Hepatocyte (in vitro differentiated cells): ENCODE measurements at regions not wholly inside any gene's neighbourhood (a gene's known extent, or its start where the extent isn't known, plus 50 kb on each side); places are given as distances from the start of the nearest gene placed in this dataset.

Experiments
- DNase-seq: peaks from one replicate; pipeline ENCODE4 v3.0.0-alpha.2; 2016; ENCODE audit warnings: low spot score
- H2AFZ ChIP-seq: fragments of 200-600 bp; sonication (generic); 2 replicates; pipeline ENCODE4 v1.6.0; 2016; ENCODE audit warnings: antibody characterized with exemption, mild to moderate bottlenecking
- H3K27ac ChIP-seq: fragments of 200-600 bp; sonication (generic); 2 replicates; pipeline ENCODE4 v1.5.1; 2016; ENCODE audit warnings: mild to moderate bottlenecking
- H3K27me3 ChIP-seq: fragments of 200-600 bp; sonication (generic); 2 replicates; pipeline ENCODE4 v1.6.1; 2016
- H3K36me3 ChIP-seq: fragments of 200-600 bp; sonication (generic); replicated peaks from 2 replicates; pipeline ENCODE4 v1.5.1; 2016; ENCODE audit warnings: low read depth; ENCODE audit not compliant: insufficient read depth
- H3K4me1 ChIP-seq: fragments of 200-600 bp; sonication (generic); 2 replicates; pipeline ENCODE4 v1.5.1; 2016; ENCODE audit warnings: mild to moderate bottlenecking, moderate library complexity; ENCODE audit not compliant: insufficient read depth
- H3K4me2 ChIP-seq: fragments of 200-600 bp; sonication (generic); 2 replicates; pipeline ENCODE4 v1.6.0; 2016
- H3K4me3 ChIP-seq: fragments of 200-600 bp; sonication (generic); 2 replicates; pipeline ENCODE4 v1.5.1; 2016; ENCODE audit warnings: mild to moderate bottlenecking
- H3K79me2 ChIP-seq: fragments of 200-600 bp; sonication (generic); 2 replicates; pipeline ENCODE4 v1.6.0; 2017; ENCODE audit warnings: mild to moderate bottlenecking
- H3K9me2 ChIP-seq: fragments of 200-600 bp; sonication (generic); replicated peaks from 2 replicates; pipeline ENCODE4 v1.6.0; 2017; ENCODE audit warnings: mild to moderate bottlenecking; ENCODE audit not compliant: insufficient read depth
- H3K9me3 ChIP-seq: fragments of 200-600 bp; sonication (generic); 2 replicates; pipeline ENCODE4 v1.5.1; 2016; ENCODE audit warnings: low read depth, mild to moderate bottlenecking
- H4K20me1 ChIP-seq: fragments of 200-600 bp; sonication (generic); 2 replicates; pipeline ENCODE4 v1.6.0; 2016; ENCODE audit warnings: mild to moderate bottlenecking; ENCODE audit not compliant: insufficient read depth, poor library complexity, severe bottlenecking
- CTCF ChIP-seq: fragments of 200-600 bp; sonication (generic); IDR thresholded peaks from 2 replicates; pipeline ENCODE4 v1.5.1; 2016; ENCODE audit warnings: antibody characterized with exemption, mild to moderate bottlenecking; ENCODE audit not compliant: poor library complexity
- EZH2 ChIP-seq: fragments of 200-600 bp; sonication (generic); IDR thresholded peaks from 2 replicates; pipeline ENCODE4 v1.6.1; 2016; ENCODE audit warnings: antibody characterized with exemption, mild to moderate bottlenecking, borderline replicate concordance
- EZH2phosphoT487 ChIP-seq: fragments of 200-600 bp; sonication (generic); IDR thresholded peaks from one replicate; pipeline ENCODE4 v1.6.1; 2018; ENCODE audit warnings: antibody characterized with exemption, mild to moderate bottlenecking, low read depth, moderate library complexity; ENCODE audit not compliant: unreplicated experiment, severe bottlenecking
- WGBS: methylation state at CpG from one replicate; pipeline ENCODE4 v1.1.6; 2016; ENCODE audit warnings: low lambda C conversion rate; ENCODE audit errors: missing lambda C conversion rate; 5-methylcytosine and 5-hydroxymethylcytosine counted together

GRCh38 chr16:9541723-9542122, 450.3 kb downstream of the HAPSTR1 start:
- H3K9me2 ChIP-seq: no peaks in the 10 kb centered on the region
- H3K36me3 ChIP-seq: no peaks in the 10 kb centered on the region
- no peak for DNase-seq
- no peak overlapping the region for H2AFZ ChIP-seq
- no peak for TF ChIP-seq EZH2phosphoT487
- no peak for TF ChIP-seq EZH2
- no peak for TF ChIP-seq CTCF
- H3K27me3 ChIP-seq: no peaks in the 10 kb centered on the region
- no peaks in the 10 kb centered on the region for H3K79me2 ChIP-seq
- no peak overlapping the region for H3K4me3 ChIP-seq
- no peaks in the 10 kb centered on the region for H4K20me1 ChIP-seq
- H3K4me1 ChIP-seq: no peaks in the 10 kb centered on the region
- no peaks in the 10 kb centered on the region for H3K9me3 ChIP-seq
- H3K27ac ChIP-seq: no peak overlapping the region
- no peak overlapping the region for H3K4me2 ChIP-seq
- 92% methylated on average over 5 of the region's 5 CpGs for WGBS

- no peak for DNase-seq
- H2AFZ ChIP-seq: no peak overlapping the region
- no peak overlapping the region for H3K4me3 ChIP-seq
- TF ChIP-seq EZH2 (no peak), EZH2phosphoT487 (no peak), CTCF (no peak)
- no peak overlapping the region for H3K27ac ChIP-seq
- no peaks in the 10 kb centered on the region for H4K20me1 ChIP-seq
- H3K36me3 ChIP-seq: no peaks in the 10 kb centered on the region
- H3K27me3 ChIP-seq: no peaks in the 10 kb centered on the region
- no peaks in the 10 kb centered on the region for H3K9me2 ChIP-seq
- H3K4me2 ChIP-seq: no peak overlapping the region
- no peaks in the 10 kb centered on the region for H3K4me1 ChIP-seq
- 60% methylated on average over 8 of the region's 8 CpGs for WGBS
- H3K79me2 ChIP-seq: no peaks in the 10 kb centered on the region
- no peaks in the 10 kb centered on the region for H3K9me3 ChIP-seq
Measured at GRCh38 chr16:9542165-9542755, 450.8 kb downstream of the HAPSTR1 start.

GRCh38 chr16:9545522-9546437, 454.3 kb downstream of the HAPSTR1 start:
- Histone ChIP-seq H3K79me2 (no peaks in the 10 kb centered on the region), H3K4me2 (peak overlapping the region; percentile 20), H4K20me1 (no peaks in the 10 kb centered on the region), H3K9me3 (no peaks in the 10 kb centered on the region), H3K9me2 (no peaks in the 10 kb centered on the region), H3K27me3 (no peaks in the 10 kb centered on the region), H3K4me1 (no peaks in the 10 kb centered on the region), H2AFZ (no peak overlapping the region), H3K36me3 (no peaks in the 10 kb centered on the region), H3K4me3 (no peak overlapping the region), H3K27ac (peak overlapping the region; percentile 82)
- TF ChIP-seq EZH2 (no peak), EZH2phosphoT487 (no peak), CTCF (no peak)
- WGBS: 68% methylated on average over 7 of the region's 7 CpGs
- peak; percentile 68 for DNase-seq
